ENCODE measurements at regions not wholly inside any gene's neighbourhood (a gene's known extent, or its start where the extent isn't known, plus 50 kb on each side); places are given as distances from the start of the nearest gene placed in this dataset.

DNA sequence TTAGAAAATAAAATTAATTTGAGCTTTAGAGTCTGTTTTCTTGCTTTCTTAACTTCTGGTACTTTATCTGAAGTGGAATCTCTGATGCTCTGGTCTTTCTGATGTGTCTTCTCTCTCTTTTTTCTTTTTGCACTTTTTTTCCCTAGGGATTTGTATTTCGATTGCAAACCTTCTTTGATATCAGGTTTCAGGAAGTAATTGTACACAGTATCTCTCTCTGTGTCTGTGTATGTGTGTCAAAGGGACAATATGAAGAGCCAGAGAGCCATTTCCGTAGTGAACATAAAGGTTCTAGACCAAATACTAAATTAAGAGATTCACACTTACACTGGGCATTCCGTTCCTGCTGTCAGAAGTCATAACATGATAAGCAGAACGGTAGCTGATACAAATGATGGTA is 325.0 kb downstream of the PCDH7 start:
- H3K27ac ChIP-seq (ENCODE audit: low read depth, low read length), result no peak overlapping the region
- 84% methylated on average over 4 of the region's 4 CpGs; no CpG with 5 or more reads in 1 of the 2 experiments for WGBS, 2 experiments (ENCODE audit: extremely low coverage in 1 of 2, insufficient coverage in 1 of 2, insufficient read length in 1 of 2, insufficient replicate concordance in 2 of 2, low coverage in 1 of 2, low lambda C conversion rate in 2 of 2, missing lambda C conversion rate in 1 of 2)
- no peak for TF ChIP-seq SP4 (IDR thresholded peaks at IDR 0.05; ENCODE audit: low read length)
- TF ChIP-seq ASH2L (IDR thresholded peaks at IDR 0.05; ENCODE audit: low read length), result no peak
- TF ChIP-seq HDAC6 (IDR thresholded peaks at IDR 0.05; ENCODE audit: low read depth, low read length), result no peak
- TF ChIP-seq YY1 (IDR thresholded peaks at IDR 0.05; ENCODE audit: low read depth, low read length), result no peak
- no peak for TF ChIP-seq EZH2 (IDR thresholded peaks at IDR 0.05; ENCODE audit: low read depth, low read length, severe bottlenecking)
- no peak for TF ChIP-seq GTF2F1 (IDR thresholded peaks at IDR 0.05; ENCODE audit: borderline replicate concordance, low read depth, low read length)
- TF ChIP-seq, protein P1, sequence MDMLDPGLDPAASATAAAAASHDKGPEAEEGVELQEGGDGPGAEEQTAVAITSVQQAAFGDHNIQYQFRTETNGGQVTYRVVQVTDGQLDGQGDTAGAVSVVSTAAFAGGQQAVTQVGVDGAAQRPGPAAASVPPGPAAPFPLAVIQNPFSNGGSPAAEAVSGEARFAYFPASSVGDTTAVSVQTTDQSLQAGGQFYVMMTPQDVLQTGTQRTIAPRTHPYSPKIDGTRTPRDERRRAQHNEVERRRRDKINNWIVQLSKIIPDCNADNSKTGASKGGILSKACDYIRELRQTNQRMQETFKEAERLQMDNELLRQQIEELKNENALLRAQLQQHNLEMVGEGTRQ (IDR thresholded peaks at IDR 0.05; ENCODE audit: low read length), result no peak
- no peak for TF ChIP-seq RNF2 (IDR thresholded peaks at IDR 0.05; ENCODE audit: borderline replicate concordance, low read depth, low read length, missing control alignments, poor library complexity, severe bottlenecking)
- no peak for TF ChIP-seq SRF (IDR thresholded peaks at IDR 0.05; ENCODE audit: low read depth, low read length)
- TF ChIP-seq TAF7 (optimal IDR thresholded peaks at IDR 0.05; ENCODE audit: borderline replicate concordance, low read depth, low read length), result no peak
- no peak for TF ChIP-seq CBX5 (IDR thresholded peaks at IDR 0.05; ENCODE audit: low read depth, low read length)
- TF ChIP-seq CREB1 (IDR thresholded peaks at IDR 0.05), result no peak
- TF ChIP-seq SIX5 (IDR thresholded peaks at IDR 0.05; ENCODE audit: low read depth, low read length), result no peak
- TF ChIP-seq POLR2AphosphoS5 (IDR thresholded peaks at IDR 0.05; ENCODE audit: low read depth, low read length), result no peak
- no peak for TF ChIP-seq TCF12 (IDR thresholded peaks at IDR 0.05; ENCODE audit: low read depth, low read length)

More for the DNA sequence above, 325.0 kb downstream of the PCDH7 start:
- no peaks in the 10 kb centered on the region for H3K79me2 ChIP-seq (ENCODE audit: control insufficient read depth in 1 of 2, insufficient read depth in 2 of 2, low read length in 2 of 2)
- no peak for DNase-seq (ENCODE audit: low read depth in 1 of 2, low spot score in 2 of 2)
- peaks cover 0 to 30% (median 1%) of the 10 kb centered on the region in 4 experiments; a peak in 2 of 7 replicates for H3K4me1 ChIP-seq (replicated peaks in 1 of 4; ENCODE audit: control insufficient read depth in 3 of 4, insufficient read depth in 4 of 4, low read length in 3 of 4)
- H2AK5ac ChIP-seq (ENCODE audit: low read depth, low read length), result no peak overlapping the region
- H3K9ac ChIP-seq (replicated peaks in 1 of 4; ENCODE audit: extremely low read depth in 1 of 4, low read depth in 3 of 4, low read length in 3 of 4), result no peak overlapping the region
- H3K4me2 ChIP-seq (ENCODE audit: insufficient read depth in 1 of 2, low read depth in 2 of 2, low read length in 2 of 2), result no peak overlapping the region
- FAIRE-seq, result no peak
- no peak overlapping the region for H3K56ac ChIP-seq (replicated peaks; ENCODE audit: insufficient read length, low read depth, low read length)
- no peak overlapping the region for H3K18ac ChIP-seq (ENCODE audit: extremely low read depth, low read length)
- H4K5ac ChIP-seq (ENCODE audit: insufficient read length, low read depth, low read length), result no peak overlapping the region
- H2AFZ ChIP-seq (ENCODE audit: low read length), result no peak overlapping the region
- ChIA-PET POLR2A (ENCODE audit: partially characterized antibody) (no interaction called here), CTCF (ENCODE audit: partially characterized antibody) (interaction anchor here (0.6 to 2.1 kb wide), 20 partner anchors 9 to 355 kb away, joined by 3 to 10 read pairs (median 4); no protein-coding TSS in a partner anchor)
- H3K23me2 ChIP-seq (ENCODE audit: low read depth, low read length), result no peaks in the 10 kb centered on the region
- no peak overlapping the region for H2BK20ac ChIP-seq (ENCODE audit: low read length)
- H4K20me1 ChIP-seq (replicated peaks in 1 of 2; ENCODE audit: control insufficient read depth in 1 of 2, insufficient read depth in 2 of 2, low read length in 2 of 2), result no peaks in the 10 kb centered on the region
- H3K23ac ChIP-seq (ENCODE audit: insufficient read length), result no peak overlapping the region
- no peaks in the 10 kb centered on the region for H3K36me3 ChIP-seq (ENCODE audit: control insufficient read depth in 2 of 4, insufficient read depth in 4 of 4, low read length in 3 of 4)
- H2BK5ac ChIP-seq (ENCODE audit: low read depth, low read length), result no peak overlapping the region
- no peak overlapping the region for H2BK12ac ChIP-seq (ENCODE audit: low read depth, low read length)
- no peak overlapping the region for H4K91ac ChIP-seq (replicated peaks; ENCODE audit: insufficient read length, low read length)
- H2BK15ac ChIP-seq (ENCODE audit: low read length), result no peak overlapping the region
- no peaks in the 10 kb centered on the region for H3K79me1 ChIP-seq (ENCODE audit: low read depth, low read length)
- H3K4me3 ChIP-seq (ENCODE audit: extremely low read depth in 1 of 4, insufficient read depth in 2 of 4, low read depth in 3 of 4, low read length in 4 of 4), result no peak overlapping the region
- H3K14ac ChIP-seq (ENCODE audit: insufficient read length), result no peak overlapping the region
- no peaks in the 10 kb centered on the region for H3K9me3 ChIP-seq (ENCODE audit: insufficient read depth in 2 of 2, low read depth in 1 of 2, low read length in 1 of 2)
- H3K27me3 ChIP-seq (replicated peaks in 1 of 4; ENCODE audit: control insufficient read depth in 3 of 4, extremely low read depth in 1 of 4, insufficient read depth in 3 of 4, low read length in 3 of 4), result no peaks in the 10 kb centered on the region
- H2BK120ac ChIP-seq (replicated peaks; ENCODE audit: low read depth, low read length), result no peak overlapping the region
- no peak overlapping the region for H3K4ac ChIP-seq (replicated peaks; ENCODE audit: insufficient read length, low read depth, low read length)
- no peak overlapping the region for H4K8ac ChIP-seq (ENCODE audit: extremely low read depth, insufficient read depth, low read length)
